H1 (cell line): ENCODE measurements at regions not wholly inside any gene's neighbourhood (a gene's known extent, or its start where the extent isn't known, plus 50 kb on each side); places are given as distances from the start of the nearest gene placed in this dataset.

Experiments used
- CTCF ChIA-PET: fragments of 300-600 bp; sonication (Branson Sonifier 250); formaldehyde crosslinking; loops from one replicate; lab custom pipeline; 2021; ENCODE audit not compliant: partially characterized antibody; lab: Charles Lee
- POLR2A ChIA-PET: fragments of 300-600 bp; sonication (Branson Sonifier 250); formaldehyde crosslinking; loops from one replicate; lab custom pipeline; 2021; ENCODE audit warnings: inconsistent platforms; ENCODE audit not compliant: partially characterized antibody; lab: Charles Lee
- DNase-seq, 2 experiments: peaks; one replicate each; pipeline versions ENCODE4 v3.0.0 to v3.0.0-alpha.2; 2010 to 2022; ENCODE audit warnings: low spot score in 2 of 2, low read depth in 1 of 2, mixed read lengths in 1 of 2
- FAIRE-seq: peaks from 2 replicates; lab custom pipeline; 2011; peaks lifted over from hg19 to GRCh38; lab: Jason Lieb, UNC
- H2AFZ ChIP-seq: 2 replicates; pipeline ENCODE4 v1.8.1; 2012; ENCODE audit warnings: low read length, inconsistent platforms
- H2AK5ac ChIP-seq: 2 replicates; pipeline ENCODE4 v1.6.1; 2013; ENCODE audit warnings: low read depth, low read length
- H2BK120ac ChIP-seq: replicated peaks from 2 replicates; pipeline ENCODE3; 2013; ENCODE audit warnings: low read depth, low read length, inconsistent platforms
- H2BK12ac ChIP-seq: 2 replicates; pipeline ENCODE4 v1.6.1; 2013; ENCODE audit warnings: low read depth, low read length
- H2BK15ac ChIP-seq: 2 replicates; pipeline ENCODE4 v1.6.1; 2013; ENCODE audit warnings: low read length
- H2BK20ac ChIP-seq: 2 replicates; pipeline ENCODE4 v1.6.1; 2013; ENCODE audit warnings: low read length
- H2BK5ac ChIP-seq: 2 replicates; pipeline ENCODE4 v1.6.1; 2013; ENCODE audit warnings: low read depth, low read length
- H3K14ac ChIP-seq: 2 replicates; pipeline ENCODE4 v1.6.1; 2013; ENCODE audit warnings: inconsistent platforms; ENCODE audit not compliant: insufficient read length
- H3K18ac ChIP-seq: 2 replicates; pipeline ENCODE4 v1.6.1; 2013; ENCODE audit warnings: low read length; ENCODE audit errors: extremely low read depth
- H3K23ac ChIP-seq: 2 replicates; pipeline ENCODE4 v1.6.1; 2013; ENCODE audit warnings: inconsistent platforms; ENCODE audit not compliant: insufficient read length
- H3K23me2 ChIP-seq: 2 replicates; pipeline ENCODE4 v1.6.1; 2013; ENCODE audit warnings: low read depth, low read length
- H3K27ac ChIP-seq: 2 replicates; pipeline ENCODE4 v1.6.1; 2011; ENCODE audit warnings: low read depth, low read length, inconsistent platforms
- H3K27me3 ChIP-seq, 4 experiments: replicated peaks in 1 of 4; 1 replicate in 1 of 4; 2 replicates in 3 of 4; pipeline versions ENCODE4 v1.6.1 to v1.8.1; 2011 to 2013; ENCODE audit warnings: low read length in 3 of 4, mild to moderate bottlenecking in 3 of 4, inconsistent platforms in 2 of 4, mixed read lengths in 2 of 4, moderate library complexity in 1 of 4; ENCODE audit not compliant: control insufficient read depth in 3 of 4, insufficient read depth in 3 of 4; ENCODE audit errors: extremely low read depth in 1 of 4
- H3K36me3 ChIP-seq, 4 experiments: 2 replicates each; pipeline versions ENCODE4 v1.6.1 to v1.8.1; 2011 to 2013; ENCODE audit warnings: mild to moderate bottlenecking in 4 of 4, low read length in 3 of 4, moderate library complexity in 2 of 4, control low read depth in 1 of 4, inconsistent platforms in 1 of 4; ENCODE audit not compliant: insufficient read depth in 4 of 4, control insufficient read depth in 2 of 4
- H3K4ac ChIP-seq: replicated peaks from 2 replicates; pipeline ENCODE3; 2013; ENCODE audit warnings: low read length, low read depth, mixed read lengths, inconsistent platforms; ENCODE audit not compliant: insufficient read length
- H3K4me1 ChIP-seq, 4 experiments: replicated peaks in 1 of 4; 1 replicate in 1 of 4; 2 replicates in 3 of 4; pipeline versions ENCODE4 v1.6.1 to v1.8.1; 2011 to 2013; ENCODE audit warnings: low read length in 3 of 4, inconsistent platforms in 2 of 4, mixed read lengths in 1 of 4; ENCODE audit not compliant: insufficient read depth in 4 of 4, control insufficient read depth in 3 of 4
- H3K4me2 ChIP-seq, 2 experiments: 2 replicates each; pipeline versions ENCODE4 v1.6.1 to v1.8.1; 2011 to 2013; ENCODE audit warnings: low read depth in 2 of 2, low read length in 2 of 2, control low read depth in 1 of 2, inconsistent platforms in 1 of 2, mild to moderate bottlenecking in 1 of 2; ENCODE audit not compliant: insufficient read depth in 1 of 2
- H3K4me3 ChIP-seq, 4 experiments: fragments of 200-600, 300-600 bp in 1 of 4; sonication (generic), shearing (Covaris generic), sonication (Bioruptor Twin) in 1 of 4; 2 replicates each; pipeline versions ENCODE4 v1.5.1 to v1.8.1; 2011 to 2016; ENCODE audit warnings: low read length in 4 of 4, low read depth in 3 of 4, control low read depth in 2 of 4, inconsistent platforms in 2 of 4, mild to moderate bottlenecking in 2 of 4, mixed read lengths in 1 of 4, moderate library complexity in 1 of 4; ENCODE audit not compliant: insufficient read depth in 2 of 4; ENCODE audit errors: extremely low read depth in 1 of 4
- H3K56ac ChIP-seq: replicated peaks from 2 replicates; pipeline ENCODE3; 2013; ENCODE audit warnings: low read depth, mild to moderate bottlenecking, mixed read lengths, low read length, inconsistent platforms; ENCODE audit not compliant: insufficient read length
- H3K79me1 ChIP-seq: 2 replicates; pipeline ENCODE4 v1.6.1; 2013; ENCODE audit warnings: low read depth, low read length, control low read depth
- H3K79me2 ChIP-seq, 2 experiments: 2 replicates each; pipeline versions ENCODE4 v1.6.1 to v1.8.1; 2012 to 2013; ENCODE audit warnings: low read length in 2 of 2, mild to moderate bottlenecking in 2 of 2, inconsistent platforms in 1 of 2; ENCODE audit not compliant: insufficient read depth in 2 of 2, control insufficient read depth in 1 of 2
- H3K9ac ChIP-seq, 4 experiments: replicated peaks in 1 of 4; 1 replicate in 1 of 4; 2 replicates in 3 of 4; pipeline versions ENCODE4 v1.6.1 to v1.8.1; 2011 to 2013; ENCODE audit warnings: low read depth in 3 of 4, low read length in 3 of 4, control low read depth in 2 of 4, mild to moderate bottlenecking in 2 of 4, moderate library complexity in 2 of 4, inconsistent platforms in 1 of 4; ENCODE audit errors: extremely low read depth in 1 of 4
- H3K9me3 ChIP-seq, 2 experiments: 2 replicates each; pipeline versions ENCODE4 v1.6.1 to v1.8.1; 2012 to 2013; ENCODE audit warnings: mild to moderate bottlenecking in 2 of 2, moderate library complexity in 2 of 2, control low read depth in 1 of 2, inconsistent platforms in 1 of 2, low read depth in 1 of 2, low read length in 1 of 2, mixed read lengths in 1 of 2; ENCODE audit not compliant: insufficient read depth in 2 of 2
- H4K20me1 ChIP-seq, 2 experiments: replicated peaks in 1 of 2; 2 replicates each; pipeline versions ENCODE3 to v1.8.1; 2011 to 2013; ENCODE audit warnings: inconsistent platforms in 2 of 2, low read length in 2 of 2, mild to moderate bottlenecking in 1 of 2; ENCODE audit not compliant: insufficient read depth in 2 of 2, control insufficient read depth in 1 of 2
- H4K5ac ChIP-seq: 2 replicates; pipeline ENCODE4 v1.6.1; 2013; ENCODE audit warnings: low read length, low read depth, mixed read lengths, inconsistent platforms; ENCODE audit not compliant: insufficient read length
- H4K8ac ChIP-seq: 2 replicates; pipeline ENCODE4 v1.8.0; 2013; ENCODE audit warnings: mild to moderate bottlenecking, moderate library complexity, low read length, inconsistent platforms; ENCODE audit not compliant: insufficient read depth; ENCODE audit errors: extremely low read depth
- H4K91ac ChIP-seq: replicated peaks from 2 replicates; pipeline ENCODE3; 2013; ENCODE audit warnings: low read length, mixed read lengths, inconsistent platforms; ENCODE audit not compliant: insufficient read length
- POLR2AphosphoS5 ChIP-seq: IDR thresholded peaks from 2 replicates; pipeline ENCODE4 v1.6.1; 2011; ENCODE audit warnings: low read depth, low read length
- TEAD4 ChIP-seq: IDR thresholded peaks from 2 replicates; pipeline ENCODE4 v1.6.1; 2012; ENCODE audit warnings: low read depth, low read length, inconsistent platforms, mixed read lengths
- WGBS, 2 experiments: shearing (Covaris generic) in 1 of 2; methylation state at CpG; one replicate each; pipeline versions ENCODE4 v1.1.6 to v1.1.7; 2013 to 2015; ENCODE audit warnings: low lambda C conversion rate in 2 of 2, mixed read lengths in 2 of 2, inconsistent platforms in 1 of 2, low coverage in 1 of 2, missing lambda C conversion rate in 1 of 2; ENCODE audit not compliant: insufficient replicate concordance in 2 of 2, insufficient coverage in 1 of 2, insufficient read length in 1 of 2; ENCODE audit errors: extremely low coverage in 1 of 2, missing lambda C conversion rate in 1 of 2; 5-methylcytosine and 5-hydroxymethylcytosine counted together

- H3K79me2 ChIP-seq, result no peaks in the 10 kb centered on the region
- DNase-seq (no peak), FAIRE-seq (no peak)
- no peak overlapping the region for H2BK120ac ChIP-seq
- H2BK15ac ChIP-seq, result no peak overlapping the region
- H3K14ac ChIP-seq, result no peak overlapping the region
- H3K27me3 ChIP-seq, result no peaks in the 10 kb centered on the region
- ChIA-PET POLR2A (no interaction called here), CTCF (interaction anchor here (1.2 to 3.2 kb wide), 3 partner anchors 10 to 196 kb away, joined by 3 to 16 read pairs (median 3); no protein-coding TSS in a partner anchor)
- no peak overlapping the region for H3K4me3 ChIP-seq
- H3K56ac ChIP-seq, result no peak overlapping the region
- no peak overlapping the region for H3K9ac ChIP-seq
- no peak overlapping the region for H4K91ac ChIP-seq
- H3K23me2 ChIP-seq, result no peaks in the 10 kb centered on the region
- no peak overlapping the region for H4K5ac ChIP-seq
- no peak overlapping the region for H2BK12ac ChIP-seq
- no peak overlapping the region for H2BK5ac ChIP-seq
- no peak overlapping the region for H3K27ac ChIP-seq
- no peaks in the 10 kb centered on the region for H3K36me3 ChIP-seq
- no peak overlapping the region for H3K4ac ChIP-seq
- no peaks in the 10 kb centered on the region for H3K9me3 ChIP-seq
- no peak overlapping the region for H2AFZ ChIP-seq
- no peak for TF ChIP-seq TEAD4
- no peak for TF ChIP-seq POLR2AphosphoS5
- no peak overlapping the region for H2BK20ac ChIP-seq
- H2AK5ac ChIP-seq, result no peak overlapping the region
- peaks cover 0 to 4% (median 0%) of the 10 kb centered on the region in 4 experiments; a peak in 2 of 7 replicates for H3K4me1 ChIP-seq
- H4K8ac ChIP-seq, result no peak overlapping the region
- no peak overlapping the region for H3K23ac ChIP-seq
- WGBS, 2 experiments, result 87% methylated on average over 6 of the region's 6 CpGs; no CpG with 5 or more reads in 1 of the 2 experiments
- H3K4me2 ChIP-seq, result no peak overlapping the region
- H3K79me1 ChIP-seq, result no peaks in the 10 kb centered on the region
- no peaks in the 10 kb centered on the region for H4K20me1 ChIP-seq
- no peak overlapping the region for H3K18ac ChIP-seq
These were observed 73.2 kb upstream of the PSMA6 start for GRCh38 chr14:35218963-35219362.
